ENCODE measurements at regions not wholly inside any gene's neighbourhood (a gene's known extent, or its start where the extent isn't known, plus 50 kb on each side); places are given as distances from the start of the nearest gene placed in this dataset.

- TF ChIP-seq CTCF (IDR thresholded peaks at IDR 0.05; ENCODE audit: poor library complexity) (no peak), EZH2 (IDR thresholded peaks at IDR 0.05; ENCODE audit: borderline replicate concordance) (no peak), EZH2phosphoT487 (IDR thresholded peaks at IDR 0.05; ENCODE audit: low read depth, severe bottlenecking, unreplicated experiment) (no peak)
Measured at GRCh38 chr12:115416869-115417268, 732.9 kb upstream of the TBX3 start.

All from hepatocyte (in vitro differentiated cells).